ENCODE measurements at regions not wholly inside any gene's neighbourhood (a gene's known extent, or its start where the extent isn't known, plus 50 kb on each side); places are given as distances from the start of the nearest gene placed in this dataset.

DNA sequence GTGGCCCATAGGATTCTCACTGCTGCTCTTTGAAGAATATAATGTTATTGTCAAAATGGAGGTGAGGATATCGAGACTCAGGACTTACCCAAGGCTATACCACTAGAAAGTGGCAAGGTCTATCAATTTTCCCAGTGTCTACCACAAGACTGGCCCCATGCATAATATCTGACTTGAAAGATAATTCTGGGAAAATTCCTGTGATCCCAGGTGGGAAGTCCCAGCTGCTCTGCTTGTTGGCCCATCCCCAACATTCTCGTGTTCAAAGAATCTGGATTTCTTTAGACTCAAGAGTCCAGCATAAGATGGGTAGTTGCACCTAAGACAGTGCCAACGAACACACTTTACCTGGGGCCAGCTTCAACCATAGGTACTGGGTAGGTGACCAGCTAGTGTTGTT is 120.7 kb upstream of the DTNBP1 start:
- TF ChIP-seq, protein P1, sequence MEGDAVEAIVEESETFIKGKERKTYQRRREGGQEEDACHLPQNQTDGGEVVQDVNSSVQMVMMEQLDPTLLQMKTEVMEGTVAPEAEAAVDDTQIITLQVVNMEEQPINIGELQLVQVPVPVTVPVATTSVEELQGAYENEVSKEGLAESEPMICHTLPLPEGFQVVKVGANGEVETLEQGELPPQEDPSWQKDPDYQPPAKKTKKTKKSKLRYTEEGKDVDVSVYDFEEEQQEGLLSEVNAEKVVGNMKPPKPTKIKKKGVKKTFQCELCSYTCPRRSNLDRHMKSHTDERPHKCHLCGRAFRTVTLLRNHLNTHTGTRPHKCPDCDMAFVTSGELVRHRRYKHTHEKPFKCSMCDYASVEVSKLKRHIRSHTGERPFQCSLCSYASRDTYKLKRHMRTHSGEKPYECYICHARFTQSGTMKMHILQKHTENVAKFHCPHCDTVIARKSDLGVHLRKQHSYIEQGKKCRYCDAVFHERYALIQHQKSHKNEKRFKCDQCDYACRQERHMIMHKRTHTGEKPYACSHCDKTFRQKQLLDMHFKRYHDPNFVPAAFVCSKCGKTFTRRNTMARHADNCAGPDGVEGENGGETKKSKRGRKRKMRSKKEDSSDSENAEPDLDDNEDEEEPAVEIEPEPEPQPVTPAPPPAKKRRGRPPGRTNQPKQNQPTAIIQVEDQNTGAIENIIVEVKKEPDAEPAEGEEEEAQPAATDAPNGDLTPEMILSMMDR (IDR thresholded peaks at IDR 0.05), result no peak
- no peak for TF ChIP-seq POLR2A (IDR thresholded peaks at IDR 0.05)

All from ovary (tissue), 3 donors.